HFFc6 (cell line): ENCODE measurements at regions not wholly inside any gene's neighbourhood (a gene's known extent, or its start where the extent isn't known, plus 50 kb on each side); places are given as distances from the start of the nearest gene placed in this dataset.

ENCODE experiments used
- DNase-seq: peaks from one replicate; pipeline ENCODE4 v3.0.0-alpha.2; 2018
- H3K27ac Mint-ChIP-seq: 2 replicates; pipeline ENCODE4 v1.8.0; 2020; ENCODE audit warnings: mild to moderate bottlenecking, mixed read lengths
- H3K27me3 Mint-ChIP-seq: 2 replicates; pipeline ENCODE4 v1.8.0; 2021; ENCODE audit warnings: mild to moderate bottlenecking, moderate library complexity, mixed read lengths; ENCODE audit not compliant: insufficient read depth
- H3K36me3 Mint-ChIP-seq: 2 replicates; pipeline ENCODE4 v1.8.0; 2021; ENCODE audit warnings: low read depth, mixed read lengths
- H3K4me1 Mint-ChIP-seq: 2 replicates; pipeline ENCODE4 v1.8.0; 2020; ENCODE audit warnings: low read depth, mixed read lengths
- H3K4me3 Mint-ChIP-seq: 2 replicates; pipeline ENCODE4 v1.8.0; 2020; ENCODE audit warnings: mild to moderate bottlenecking, moderate library complexity, mixed read lengths
- H3K9me3 Mint-ChIP-seq: 2 replicates; pipeline ENCODE4 v1.8.0; 2020; ENCODE audit warnings: mild to moderate bottlenecking, mixed read lengths
- TF ChIP-seq, protein P1 (sequence below): fragments of 200-600 bp; sonication (generic); IDR thresholded peaks from 2 replicates; pipeline ENCODE4 v1.5.0; 2021; ENCODE audit warnings: antibody characterized with exemption, mild to moderate bottlenecking

DNA sequence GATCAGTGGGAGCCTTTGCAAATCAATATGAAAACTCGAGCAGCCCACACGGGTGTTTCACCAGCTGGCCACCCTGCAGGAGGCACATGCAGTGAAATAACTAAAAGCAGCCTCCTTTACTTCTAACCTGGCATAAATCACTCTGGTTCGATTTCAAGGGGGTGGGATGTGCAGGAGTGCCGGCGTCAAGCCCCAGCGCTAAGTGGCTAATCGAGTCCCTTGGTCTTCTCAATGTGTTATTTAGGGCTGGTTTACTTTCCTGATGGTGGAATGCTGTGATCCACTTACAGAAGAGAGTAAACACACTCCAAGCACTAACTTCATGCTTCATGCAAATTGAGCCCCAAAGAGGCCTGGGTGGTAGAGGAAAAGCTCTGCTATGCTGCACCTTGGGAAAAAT lies 109.4 kb downstream of the TMEM174 start:
- DNase-seq = no peak
- Mint-ChIP-seq H3K4me1 (peaks cover 9% of the 10 kb centered on the region), H3K27ac (no peak overlapping the region), H3K27me3 (peaks cover 4% of the 10 kb centered on the region), H3K36me3 (0 out of 2 replicates have a peak, but pooled peaks cover under 1% of the 10 kb centered on the region), H3K9me3 (0 out of 2 replicates have a peak, but pooled peaks cover under 1% of the 10 kb centered on the region), H3K4me3 (no peak overlapping the region)
- TF ChIP-seq, protein P1, sequence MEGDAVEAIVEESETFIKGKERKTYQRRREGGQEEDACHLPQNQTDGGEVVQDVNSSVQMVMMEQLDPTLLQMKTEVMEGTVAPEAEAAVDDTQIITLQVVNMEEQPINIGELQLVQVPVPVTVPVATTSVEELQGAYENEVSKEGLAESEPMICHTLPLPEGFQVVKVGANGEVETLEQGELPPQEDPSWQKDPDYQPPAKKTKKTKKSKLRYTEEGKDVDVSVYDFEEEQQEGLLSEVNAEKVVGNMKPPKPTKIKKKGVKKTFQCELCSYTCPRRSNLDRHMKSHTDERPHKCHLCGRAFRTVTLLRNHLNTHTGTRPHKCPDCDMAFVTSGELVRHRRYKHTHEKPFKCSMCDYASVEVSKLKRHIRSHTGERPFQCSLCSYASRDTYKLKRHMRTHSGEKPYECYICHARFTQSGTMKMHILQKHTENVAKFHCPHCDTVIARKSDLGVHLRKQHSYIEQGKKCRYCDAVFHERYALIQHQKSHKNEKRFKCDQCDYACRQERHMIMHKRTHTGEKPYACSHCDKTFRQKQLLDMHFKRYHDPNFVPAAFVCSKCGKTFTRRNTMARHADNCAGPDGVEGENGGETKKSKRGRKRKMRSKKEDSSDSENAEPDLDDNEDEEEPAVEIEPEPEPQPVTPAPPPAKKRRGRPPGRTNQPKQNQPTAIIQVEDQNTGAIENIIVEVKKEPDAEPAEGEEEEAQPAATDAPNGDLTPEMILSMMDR = no peak

DNA sequence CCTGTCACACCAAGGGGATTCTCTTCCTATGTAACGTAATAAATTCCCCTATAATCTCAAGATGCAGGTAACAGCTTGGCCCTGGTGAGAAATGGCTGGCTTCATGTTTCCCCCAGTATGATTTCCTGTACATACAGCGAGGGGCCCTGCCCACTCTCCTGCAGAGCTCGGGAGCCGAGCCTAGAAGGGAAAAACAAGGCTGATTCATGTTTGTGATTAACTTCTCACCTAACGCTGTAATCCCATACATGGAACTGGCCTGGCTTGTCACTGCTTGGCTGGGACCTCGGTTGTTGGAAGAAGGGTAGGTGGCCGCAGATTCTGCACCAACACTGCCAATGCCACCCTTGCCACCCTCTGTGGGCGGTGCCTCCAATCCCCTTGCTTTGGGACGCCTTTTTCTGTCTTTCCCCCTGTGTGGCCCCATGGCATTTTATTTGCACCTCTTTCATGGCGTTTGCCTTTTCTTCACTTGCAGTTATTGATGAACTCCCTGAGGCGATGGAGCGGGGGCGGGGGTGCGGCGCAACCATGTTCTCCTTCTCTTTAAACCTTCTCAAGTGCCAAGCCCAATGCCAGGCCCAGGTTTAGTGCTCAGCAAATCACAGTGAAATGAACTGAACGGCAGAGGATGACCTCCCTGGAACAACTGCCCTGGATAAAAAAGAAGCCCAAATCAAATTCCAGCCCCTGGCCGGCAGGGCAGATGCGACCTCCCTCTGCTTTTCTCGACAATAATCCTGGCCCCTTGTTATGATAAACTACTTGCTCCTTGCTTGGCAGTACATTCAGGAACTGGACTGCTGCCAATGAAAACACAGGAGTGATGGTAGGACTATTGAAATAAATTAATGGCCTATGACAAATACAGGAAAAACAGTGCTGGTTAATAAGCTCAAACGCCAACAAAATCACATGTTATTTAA lies 108.1 kb downstream of the TMEM174 start:
- DNase-seq = no peak
- H3K27ac Mint-ChIP-seq = no peak overlapping the region
- TF ChIP-seq, protein P1 = no peak

DNA sequence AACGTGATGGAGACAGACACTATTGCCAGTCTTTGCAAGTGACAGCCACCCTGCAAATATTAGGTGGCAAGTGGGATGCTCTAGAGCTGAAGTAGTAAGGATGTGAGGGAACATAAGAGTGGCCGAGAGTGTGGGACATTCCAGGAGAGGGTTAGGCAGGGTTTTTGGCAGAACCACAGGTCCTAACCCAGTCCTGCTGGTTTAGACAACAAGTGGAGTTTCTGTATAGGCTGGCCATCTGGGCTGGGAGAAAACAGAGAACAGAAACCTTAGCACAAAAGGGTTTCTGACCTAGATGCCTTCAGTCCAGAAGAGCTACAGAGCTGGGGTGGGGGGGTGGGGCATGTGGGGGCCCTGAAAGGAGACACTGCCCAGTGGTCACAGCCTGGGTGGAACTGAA lies 107.4 kb downstream of the TMEM174 start:
- H3K27me3 Mint-ChIP-seq = peaks cover 5% of the 10 kb centered on the region
- peaks cover 9% of the 10 kb centered on the region for H3K4me1 Mint-ChIP-seq

More for the DNA sequence above, 108.1 kb downstream of the TMEM174 start:
- no peaks in the 10 kb centered on the region for H3K36me3 Mint-ChIP-seq
- peaks cover 9% of the 10 kb centered on the region for H3K4me1 Mint-ChIP-seq
- no peaks in the 10 kb centered on the region for H3K9me3 Mint-ChIP-seq
- peaks cover 5% of the 10 kb centered on the region for H3K27me3 Mint-ChIP-seq
- no peak overlapping the region for H3K4me3 Mint-ChIP-seq

DNA sequence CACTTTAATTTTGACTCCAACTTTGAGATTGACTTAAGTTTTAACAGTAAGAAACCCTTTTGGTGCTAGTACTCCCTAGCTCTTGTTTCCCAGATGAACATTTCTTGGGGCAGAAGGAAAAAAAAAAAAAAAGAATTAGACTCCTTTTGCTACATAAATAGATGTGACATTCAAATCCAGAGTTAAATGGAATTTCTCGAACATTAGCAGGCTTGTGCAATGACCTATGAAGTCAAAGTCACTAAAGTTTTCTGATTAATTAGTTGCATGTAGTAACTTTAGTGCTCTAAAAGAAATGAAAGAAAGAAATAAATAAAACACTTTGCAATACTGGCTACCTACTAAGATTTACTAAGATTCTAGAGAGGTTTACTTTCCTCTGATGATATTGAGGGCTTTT lies 106.8 kb downstream of the TMEM174 start:
- TF ChIP-seq, protein P1 = no peak
- no peak overlapping the region for H3K27ac Mint-ChIP-seq
- DNase-seq = no peak
- H3K4me3 Mint-ChIP-seq = no peak overlapping the region
- H3K27me3 Mint-ChIP-seq = peaks cover 5% of the 10 kb centered on the region
- no peaks in the 10 kb centered on the region for H3K9me3 Mint-ChIP-seq
- H3K4me1 Mint-ChIP-seq = peaks cover 13% of the 10 kb centered on the region
- no peaks in the 10 kb centered on the region for H3K36me3 Mint-ChIP-seq

More for the DNA sequence above, 107.4 kb downstream of the TMEM174 start:
- no peaks in the 10 kb centered on the region for H3K36me3 Mint-ChIP-seq
- no peaks in the 10 kb centered on the region for H3K9me3 Mint-ChIP-seq
- TF ChIP-seq, protein P1 = no peak
- no peak overlapping the region for H3K27ac Mint-ChIP-seq
- DNase-seq = no peak
- H3K4me3 Mint-ChIP-seq = no peak overlapping the region

DNA sequence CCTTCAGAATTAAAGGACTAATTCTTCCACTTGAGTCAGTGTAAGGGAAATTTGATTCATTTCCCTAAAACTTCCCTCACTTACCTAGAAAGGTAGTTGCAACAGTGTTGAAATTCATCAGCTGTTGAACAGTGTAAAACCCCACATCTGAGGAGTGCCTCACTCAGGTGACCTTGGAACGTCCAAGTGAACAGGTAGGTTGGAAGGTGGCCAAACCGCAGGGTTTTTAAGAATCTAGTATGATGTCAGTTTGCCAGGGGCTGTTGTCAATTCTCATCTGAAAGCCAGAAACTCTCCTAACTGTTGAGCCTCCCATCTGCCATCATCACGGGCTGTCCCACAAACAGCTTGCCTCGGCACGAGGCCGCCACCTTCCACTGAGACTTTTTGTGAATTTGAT lies 105.7 kb downstream of the TMEM174 start:
- Mint-ChIP-seq H3K27ac (no peak overlapping the region), H3K9me3 (no peaks in the 10 kb centered on the region), H3K4me1 (peaks cover 16% of the 10 kb centered on the region), H3K36me3 (no peaks in the 10 kb centered on the region), H3K27me3 (peaks cover 5% of the 10 kb centered on the region), H3K4me3 (no peak overlapping the region)
- no peak for DNase-seq
- TF ChIP-seq, protein P1 = no peak
